EH (cell line): ENCODE measurements at regions not wholly inside any gene's neighbourhood (a gene's known extent, or its start where the extent isn't known, plus 50 kb on each side); places are given as distances from the start of the nearest gene placed in this dataset.
"Not testable (repeated sequence)": the region's sequence is repeated elsewhere in the genome, so short reads cannot be mapped to it uniquely, and the experiment has no call there.

Source experiments
- DNase-seq: peaks from one replicate; pipeline ENCODE4 v3.0.0-alpha.2; 2015; ENCODE audit warnings: low read depth

DNA sequence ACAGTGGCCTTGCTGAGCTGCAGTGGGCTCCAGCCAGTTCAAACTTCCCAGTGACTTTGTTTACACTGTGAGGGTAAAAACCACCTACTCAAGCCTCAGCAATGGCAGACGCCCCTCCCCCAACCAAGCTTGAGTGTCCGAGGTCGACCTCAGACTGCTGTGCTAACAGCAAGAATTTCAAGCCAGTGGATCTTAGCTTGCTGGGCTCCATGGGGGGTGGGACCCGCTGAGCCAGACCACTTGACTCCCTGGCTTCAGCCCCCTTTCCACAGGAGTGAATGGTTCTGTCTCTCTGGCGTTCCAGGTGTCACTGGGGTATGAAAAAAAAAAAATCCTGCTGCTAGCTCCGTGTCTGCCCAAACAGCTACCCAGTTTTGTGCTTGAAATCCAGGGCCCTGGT, 168.9 kb upstream of the INTU start:
- no peak for DNase-seq

DNA sequence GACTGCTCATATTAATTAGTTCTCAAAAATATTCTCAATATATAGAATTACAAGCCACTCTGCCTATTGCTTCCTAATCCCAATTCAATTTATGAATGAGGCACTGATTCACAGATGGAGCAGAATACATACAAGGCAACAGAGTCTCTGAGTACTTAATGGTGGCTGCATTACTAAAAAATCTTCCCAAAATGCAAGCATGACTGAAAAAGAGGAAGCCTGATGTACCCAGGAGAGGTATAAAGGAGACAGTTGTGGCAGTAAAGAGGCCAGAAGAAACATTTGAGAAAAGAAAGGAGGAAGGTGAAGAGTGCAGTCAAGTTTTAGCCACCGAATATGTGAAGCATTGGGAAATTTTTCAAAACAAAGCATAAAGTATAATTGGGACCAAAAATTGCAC, 163.2 kb upstream of the INTU start:
- no peak for DNase-seq

GRCh38 chr4:127469959-127470809, 162.6 kb upstream of the INTU start:
- no peak for DNase-seq

- not testable (repeated sequence) for DNase-seq
Measured at GRCh38 chr4:127478271-127478670, 154.5 kb upstream of the INTU start.

GRCh38 chr4:127479031-127479622, 153.6 kb upstream of the INTU start:
- DNase-seq = peak; percentile 30

- DNase-seq = no peak
Measured at GRCh38 chr4:127482049-127482448, 150.7 kb upstream of the INTU start.

DNA sequence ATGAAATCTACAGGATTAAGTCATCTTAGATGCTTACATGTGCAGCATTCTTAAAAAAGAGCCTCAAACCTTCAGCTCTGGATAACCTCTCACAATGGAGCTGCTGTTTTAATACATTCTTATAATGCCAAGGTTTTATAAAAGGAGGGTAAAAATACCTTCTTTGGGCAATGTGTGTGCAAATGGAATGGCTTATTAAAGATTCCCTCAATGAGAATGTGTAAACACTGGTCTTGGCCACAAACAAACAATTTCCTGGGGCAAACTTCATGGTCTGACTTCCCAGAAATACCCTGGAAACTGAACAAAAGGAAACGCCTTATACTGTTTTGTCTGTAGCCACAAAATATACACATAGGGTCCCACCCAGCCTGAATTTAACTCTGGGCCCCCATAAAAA, 148.6 kb upstream of the INTU start:
- no peak for DNase-seq

- no peak for DNase-seq
Measured at GRCh38 chr4:127486248-127486647, 146.5 kb upstream of the INTU start.

GRCh38 chr4:127491571-127491970, 141.2 kb upstream of the INTU start:
- no peak for DNase-seq

- DNase-seq = not testable (repeated sequence)
Measured at GRCh38 chr4:127496875-127497274, 135.9 kb upstream of the INTU start.

DNA sequence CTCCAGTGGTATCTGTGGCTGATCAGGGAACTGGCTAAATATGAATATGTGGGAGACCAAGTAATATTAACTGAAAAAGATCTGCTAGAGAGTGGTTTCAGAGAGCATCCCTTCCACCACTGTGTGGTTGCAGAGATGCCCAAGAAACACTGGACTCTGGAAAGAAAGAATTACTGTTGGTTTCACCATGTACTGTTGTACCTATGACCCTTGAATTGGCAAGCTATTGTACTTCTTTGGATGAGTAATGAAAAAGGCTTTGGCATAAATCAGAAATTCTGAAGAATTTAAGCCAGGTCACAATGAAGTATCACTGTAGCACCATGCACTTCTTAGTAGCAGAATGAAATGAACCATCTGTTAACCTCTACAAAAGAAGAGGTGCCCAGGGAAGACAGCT, 134.4 kb upstream of the INTU start:
- DNase-seq = no peak

GRCh38 chr4:127500242-127500641, 132.5 kb upstream of the INTU start:
- no peak for DNase-seq

- DNase-seq = no peak
Measured at GRCh38 chr4:127501103-127501502, 131.7 kb upstream of the INTU start.

DNA sequence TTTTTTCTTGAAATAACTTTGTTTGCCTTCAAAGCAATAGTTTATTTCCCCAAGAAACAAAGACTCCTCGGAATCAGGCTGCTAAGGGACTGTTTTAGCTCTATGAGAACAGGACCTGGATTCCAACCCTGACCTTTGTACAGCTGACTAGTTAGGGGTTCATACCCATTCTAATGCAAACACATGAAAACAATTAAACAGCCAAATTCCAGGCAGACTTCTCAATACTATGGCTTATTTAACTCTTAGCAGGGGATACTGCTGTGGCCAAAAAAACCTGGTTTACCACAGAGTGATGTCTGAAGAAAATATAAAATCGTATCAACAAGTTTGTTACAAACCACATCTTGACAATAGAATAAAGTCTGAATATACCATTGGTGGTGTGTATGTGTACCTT, 129.6 kb upstream of the INTU start:
- DNase-seq = peak; percentile 2

- DNase-seq = peak; percentile 41
Measured at GRCh38 chr4:127505203-127505602, 127.6 kb upstream of the INTU start.

- no peak for DNase-seq
Measured at GRCh38 chr4:127506283-127506682, 126.5 kb upstream of the INTU start.

DNA sequence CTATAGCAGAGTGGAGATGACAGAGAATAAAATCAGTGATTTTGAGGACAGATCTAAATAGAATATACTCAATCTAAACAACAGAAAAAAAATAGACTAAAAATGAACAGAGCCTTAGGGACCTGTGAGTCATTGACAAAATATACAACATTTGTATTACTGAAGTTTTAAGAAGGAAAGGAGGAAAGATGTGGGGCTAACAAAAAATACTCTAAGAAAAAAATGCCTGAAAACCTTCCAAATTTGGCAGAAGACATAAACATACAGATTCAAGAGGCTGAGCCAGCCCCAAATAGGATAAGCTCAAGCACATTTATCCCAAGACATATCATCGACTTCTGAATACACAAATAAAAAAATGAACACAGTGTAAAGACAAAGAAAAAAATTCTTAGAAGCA, 123.6 kb upstream of the INTU start:
- peak; percentile 25 for DNase-seq

- not testable (repeated sequence) for DNase-seq
Measured at GRCh38 chr4:127512672-127513071, 120.1 kb upstream of the INTU start.

GRCh38 chr4:127515259-127515658, 117.5 kb upstream of the INTU start:
- DNase-seq = not testable (repeated sequence)

- DNase-seq = no peak
Measured at GRCh38 chr4:127518046-127518445, 114.7 kb upstream of the INTU start.

GRCh38 chr4:127521463-127521862, 111.3 kb upstream of the INTU start:
- no peak for DNase-seq

DNA sequence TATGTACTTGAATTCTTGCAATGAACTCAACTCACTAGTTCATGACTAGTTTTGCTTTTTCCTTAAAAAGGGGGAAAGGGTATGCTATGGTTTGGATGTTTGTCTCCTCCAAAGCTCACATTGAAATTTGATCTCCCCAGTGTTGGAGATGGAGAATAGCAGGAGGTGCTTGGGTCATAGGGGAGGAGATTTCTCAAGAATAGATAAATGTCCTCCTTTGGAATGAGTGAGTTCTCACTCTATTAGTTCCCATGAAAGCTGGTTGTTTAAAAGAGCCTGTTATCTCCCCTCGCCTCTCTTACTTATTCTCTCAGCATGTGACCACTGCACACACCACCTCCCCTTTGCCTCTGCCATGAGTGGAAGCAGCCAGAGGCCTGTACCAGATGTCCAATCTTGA, 109.4 kb upstream of the INTU start:
- no peak for DNase-seq

GRCh38 chr4:127525608-127526007, 107.1 kb upstream of the INTU start:
- no peak for DNase-seq

GRCh38 chr4:127528302-127528701, 104.5 kb upstream of the INTU start:
- DNase-seq = no peak
